Lower leg skin (tissue), 3 donors: ENCODE measurements at regions not wholly inside any gene's neighbourhood (a gene's known extent, or its start where the extent isn't known, plus 50 kb on each side); places are given as distances from the start of the nearest gene placed in this dataset.

Experiments used
- CTCF ChIP-seq, 3 donors: fragments of 450-650 bp; IDR thresholded peaks; one replicate each; pipeline ENCODE4 v1.5.1; 2016; ENCODE audit warnings: antibody characterized with exemption in 3 of 3, mild to moderate bottlenecking in 3 of 3, moderate library complexity in 2 of 3
- POLR2A ChIP-seq, 2 donors: fragments of 450-650 bp; IDR thresholded peaks; one replicate each; pipeline ENCODE4 v1.6.1; 2016 to 2017; ENCODE audit warnings: antibody characterized with exemption in 2 of 2, mild to moderate bottlenecking in 1 of 2, moderate library complexity in 1 of 2

GRCh38 chr2:211014376-211014775 is 458.0 kb downstream of the CPS1 start:
- no peak for TF ChIP-seq CTCF (IDR thresholded peaks at IDR 0.05)
- no peak for TF ChIP-seq POLR2A (IDR thresholded peaks at IDR 0.05)
